ENCODE measurements at regions not wholly inside any gene's neighbourhood (a gene's known extent, or its start where the extent isn't known, plus 50 kb on each side); places are given as distances from the start of the nearest gene placed in this dataset.
A peak's percentile ranks its signal among the peaks of the same experiment; 100 is the strongest.

DNA sequence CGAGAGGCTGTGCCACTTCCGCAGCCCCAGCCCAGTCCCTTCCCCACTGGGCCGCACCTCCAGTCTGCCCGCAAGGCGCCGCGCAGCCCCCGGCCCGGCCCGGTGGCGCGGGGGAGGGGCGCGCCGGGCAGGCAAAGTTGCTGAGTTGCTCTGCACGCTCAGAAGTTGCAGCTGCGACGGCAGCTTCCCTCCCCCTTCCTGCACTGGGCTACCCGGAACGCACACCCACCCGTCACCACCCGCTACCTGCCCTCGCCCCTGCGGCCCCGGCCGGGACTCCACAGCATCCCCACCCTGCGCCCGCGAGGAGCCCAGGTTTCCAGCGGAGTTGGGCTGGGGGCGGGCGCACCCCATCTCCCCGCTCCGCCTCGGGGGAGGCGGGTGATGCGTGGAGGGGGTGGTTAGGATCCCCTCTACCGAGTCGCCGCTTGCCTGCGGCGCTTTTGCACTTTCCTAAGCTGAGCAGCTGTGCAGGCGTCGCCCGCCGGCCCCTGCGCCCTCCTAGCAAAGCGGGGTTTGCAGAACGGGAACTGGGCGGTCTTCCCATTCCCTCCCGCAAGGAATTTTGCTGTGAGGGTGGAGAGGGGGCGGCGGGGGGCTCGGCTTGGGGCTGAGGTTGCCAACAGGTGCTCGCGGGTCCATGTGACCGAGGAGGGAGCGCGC is 55.9 kb upstream of the RREB1 start:
- Histone ChIP-seq H3K9me3 (no peaks in the 10 kb centered on the region), H3K27me3 (no peaks in the 10 kb centered on the region), H3K36me3 (no peaks in the 10 kb centered on the region), H3K27ac (peak overlapping the region; percentile 93 to 99 (median 95)), H3K4me3 (peak overlapping the region; percentile 54 to 73 (median 68)), H3K4me1 (peaks cover 4 to 58% (median 19%) of the 10 kb centered on the region in 3 donors)
- WGBS, 2 donors, result no CpG with 5 or more reads among the region's 59 CpGs
- intact Hi-C loops (cut with DNase I), result no loop called here
- TF ChIP-seq, protein P1, sequence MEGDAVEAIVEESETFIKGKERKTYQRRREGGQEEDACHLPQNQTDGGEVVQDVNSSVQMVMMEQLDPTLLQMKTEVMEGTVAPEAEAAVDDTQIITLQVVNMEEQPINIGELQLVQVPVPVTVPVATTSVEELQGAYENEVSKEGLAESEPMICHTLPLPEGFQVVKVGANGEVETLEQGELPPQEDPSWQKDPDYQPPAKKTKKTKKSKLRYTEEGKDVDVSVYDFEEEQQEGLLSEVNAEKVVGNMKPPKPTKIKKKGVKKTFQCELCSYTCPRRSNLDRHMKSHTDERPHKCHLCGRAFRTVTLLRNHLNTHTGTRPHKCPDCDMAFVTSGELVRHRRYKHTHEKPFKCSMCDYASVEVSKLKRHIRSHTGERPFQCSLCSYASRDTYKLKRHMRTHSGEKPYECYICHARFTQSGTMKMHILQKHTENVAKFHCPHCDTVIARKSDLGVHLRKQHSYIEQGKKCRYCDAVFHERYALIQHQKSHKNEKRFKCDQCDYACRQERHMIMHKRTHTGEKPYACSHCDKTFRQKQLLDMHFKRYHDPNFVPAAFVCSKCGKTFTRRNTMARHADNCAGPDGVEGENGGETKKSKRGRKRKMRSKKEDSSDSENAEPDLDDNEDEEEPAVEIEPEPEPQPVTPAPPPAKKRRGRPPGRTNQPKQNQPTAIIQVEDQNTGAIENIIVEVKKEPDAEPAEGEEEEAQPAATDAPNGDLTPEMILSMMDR (IDR thresholded peaks at IDR 0.05), result no peak
- peak in 2 of 4 donors; percentile 15 to 50 for TF ChIP-seq POLR2A (IDR thresholded peaks at IDR 0.05)
- no peak for DNase-seq

- WGBS, 2 donors, result 4 to 10% methylated on average over 4 to 15 of the region's 31 CpGs
- no peak for DNase-seq
- Histone ChIP-seq H3K4me1 (peaks cover 4 to 64% (median 19%) of the 10 kb centered on the region in 3 donors), H3K27me3 (no peaks in the 10 kb centered on the region), H3K4me3 (peak overlapping the region; percentile 54 to 73 (median 68)), H3K9me3 (no peaks in the 10 kb centered on the region), H3K27ac (peak overlapping the region; percentile 93 to 99 (median 95)), H3K36me3 (no peaks in the 10 kb centered on the region)
- TF ChIP-seq, protein P1 (IDR thresholded peaks at IDR 0.05), result no peak
- peak in 1 of 4 donors; percentile 20 for TF ChIP-seq POLR2A (IDR thresholded peaks at IDR 0.05)
- intact Hi-C loops (cut with DNase I), result no loop called here
Observed at GRCh38 chr6:7052443-7053011, 55.2 kb upstream of the RREB1 start.

DNA sequence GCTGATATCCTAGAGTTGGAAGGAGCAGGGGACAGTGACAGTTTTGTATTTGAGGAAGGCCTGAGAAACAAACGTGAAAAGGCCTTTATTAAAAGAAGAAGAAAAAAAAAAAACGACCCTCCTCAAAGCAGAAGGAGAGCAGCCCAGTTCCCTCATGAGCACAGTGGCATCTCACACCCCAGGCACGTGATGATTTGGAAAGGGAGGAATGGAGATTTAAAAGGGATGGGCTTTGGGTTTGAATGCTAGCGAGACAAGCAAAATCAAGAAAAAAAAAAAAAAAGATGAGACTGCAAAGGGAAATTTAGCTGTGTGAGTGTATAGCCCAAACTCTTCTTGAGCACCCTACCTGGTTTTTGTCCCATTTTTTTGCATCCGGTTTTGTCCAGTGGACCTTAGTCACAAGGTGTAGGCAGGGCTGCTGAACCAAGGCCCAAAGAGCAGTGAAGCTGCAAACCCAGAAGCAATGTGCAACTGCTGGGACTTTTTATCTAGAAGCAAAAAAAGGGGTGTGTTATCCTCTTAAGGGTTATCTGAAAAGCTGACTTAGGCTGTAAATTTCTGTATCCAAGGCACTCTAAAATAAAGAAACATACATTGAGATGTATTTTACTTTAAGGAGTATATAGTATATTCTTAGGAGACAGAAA is 54.5 kb upstream of the RREB1 start:
- H3K27ac ChIP-seq, result peak overlapping the region; percentile 93 to 99 (median 95)
- H3K4me1 ChIP-seq, result peaks cover 4 to 71% (median 19%) of the 10 kb centered on the region in 3 donors
- H3K4me3 ChIP-seq, result peak overlapping the region in 3 of 4 donors; percentile 68 to 73 (median 68)
- DNase-seq, result no peak
- no peaks in the 10 kb centered on the region for H3K36me3 ChIP-seq
- WGBS, 2 donors, result 22 to 35% methylated on average over 5 of the region's 5 CpGs
- no peaks in the 10 kb centered on the region for H3K9me3 ChIP-seq
- TF ChIP-seq, protein P1 (IDR thresholded peaks at IDR 0.05), result no peak
- TF ChIP-seq POLR2A (IDR thresholded peaks at IDR 0.05), result no peak
- no peaks in the 10 kb centered on the region for H3K27me3 ChIP-seq
- intact Hi-C loops (cut with DNase I), result no loop called here

Small RNA genes in the stretch of these regions (small RNA-seq; reads per million reads assigned to genes)
- 0 reads per million in 4 donors for gene RN7SL554P

All from esophagus squamous epithelium (tissue), 5 donors.